ENCODE measurements at regions not wholly inside any gene's neighbourhood (a gene's known extent, or its start where the extent isn't known, plus 50 kb on each side); places are given as distances from the start of the nearest gene placed in this dataset.

DNA sequence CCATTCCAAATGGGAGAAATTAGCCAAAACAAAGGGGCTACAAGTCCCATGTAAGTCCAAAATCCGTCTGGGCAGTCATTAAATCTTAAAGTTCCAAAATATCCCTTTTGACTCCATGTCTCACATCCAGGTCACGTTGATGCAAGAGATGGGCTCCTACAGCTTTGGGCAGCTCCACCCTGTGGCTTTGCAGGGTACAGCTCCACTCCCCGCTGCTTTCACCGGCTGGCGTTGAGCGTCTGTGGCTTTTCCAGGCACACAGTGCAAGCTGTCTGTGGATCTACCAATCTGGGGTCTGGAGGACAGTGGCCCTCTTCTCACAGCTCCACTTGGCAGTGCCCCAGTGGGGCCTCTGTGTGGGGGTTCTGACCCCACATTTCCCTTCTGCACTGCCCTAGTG lies 130.2 kb downstream of the TPR start:
- DNase-seq (ENCODE audit: low read depth, low spot score) (no peak), ATAC-seq (no peak)
- no TSS peak for BruUV-seq (replicated peaks)
- Histone ChIP-seq H3K4me1 (ENCODE audit: control insufficient read depth, insufficient read depth, low read length) (no peaks in the 10 kb centered on the region), H3K36me3 (ENCODE audit: control insufficient read depth, insufficient read depth, low read length) (no peaks in the 10 kb centered on the region), H3K27ac (ENCODE audit: low read length) (no peak overlapping the region), H3K4me3 (ENCODE audit: low read depth in 2 of 2, low read length in 2 of 2) (no peak overlapping the region), H3K9me3 (ENCODE audit: control insufficient read depth, insufficient read depth, low read depth, low read length) (no peaks in the 10 kb centered on the region), H3K27me3 (ENCODE audit: control insufficient read depth, insufficient read depth, low read length) (no peaks in the 10 kb centered on the region)
- intact Hi-C loops (cut with micrococcal nuclease; ENCODE audit: unreplicated experiment): no loop called here
- ChIA-PET POLR2A (no interaction called here), CTCF (no interaction called here)
- TF ChIP-seq TCF7L2 (IDR thresholded peaks at IDR 0.05; ENCODE audit: low read depth, low read length): no peak
- TF ChIP-seq POLR2AphosphoS5 (IDR thresholded peaks at IDR 0.05; ENCODE audit: low read depth, low read length): no peak
- TF ChIP-seq, protein P1, sequence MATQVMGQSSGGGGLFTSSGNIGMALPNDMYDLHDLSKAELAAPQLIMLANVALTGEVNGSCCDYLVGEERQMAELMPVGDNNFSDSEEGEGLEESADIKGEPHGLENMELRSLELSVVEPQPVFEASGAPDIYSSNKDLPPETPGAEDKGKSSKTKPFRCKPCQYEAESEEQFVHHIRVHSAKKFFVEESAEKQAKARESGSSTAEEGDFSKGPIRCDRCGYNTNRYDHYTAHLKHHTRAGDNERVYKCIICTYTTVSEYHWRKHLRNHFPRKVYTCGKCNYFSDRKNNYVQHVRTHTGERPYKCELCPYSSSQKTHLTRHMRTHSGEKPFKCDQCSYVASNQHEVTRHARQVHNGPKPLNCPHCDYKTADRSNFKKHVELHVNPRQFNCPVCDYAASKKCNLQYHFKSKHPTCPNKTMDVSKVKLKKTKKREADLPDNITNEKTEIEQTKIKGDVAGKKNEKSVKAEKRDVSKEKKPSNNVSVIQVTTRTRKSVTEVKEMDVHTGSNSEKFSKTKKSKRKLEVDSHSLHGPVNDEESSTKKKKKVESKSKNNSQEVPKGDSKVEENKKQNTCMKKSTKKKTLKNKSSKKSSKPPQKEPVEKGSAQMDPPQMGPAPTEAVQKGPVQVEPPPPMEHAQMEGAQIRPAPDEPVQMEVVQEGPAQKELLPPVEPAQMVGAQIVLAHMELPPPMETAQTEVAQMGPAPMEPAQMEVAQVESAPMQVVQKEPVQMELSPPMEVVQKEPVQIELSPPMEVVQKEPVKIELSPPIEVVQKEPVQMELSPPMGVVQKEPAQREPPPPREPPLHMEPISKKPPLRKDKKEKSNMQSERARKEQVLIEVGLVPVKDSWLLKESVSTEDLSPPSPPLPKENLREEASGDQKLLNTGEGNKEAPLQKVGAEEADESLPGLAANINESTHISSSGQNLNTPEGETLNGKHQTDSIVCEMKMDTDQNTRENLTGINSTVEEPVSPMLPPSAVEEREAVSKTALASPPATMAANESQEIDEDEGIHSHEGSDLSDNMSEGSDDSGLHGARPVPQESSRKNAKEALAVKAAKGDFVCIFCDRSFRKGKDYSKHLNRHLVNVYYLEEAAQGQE (IDR thresholded peaks at IDR 0.05; ENCODE audit: insufficient read depth in 1 of 2, low read depth in 2 of 2, low read length in 1 of 2): no peak
- TF ChIP-seq, protein P2, sequence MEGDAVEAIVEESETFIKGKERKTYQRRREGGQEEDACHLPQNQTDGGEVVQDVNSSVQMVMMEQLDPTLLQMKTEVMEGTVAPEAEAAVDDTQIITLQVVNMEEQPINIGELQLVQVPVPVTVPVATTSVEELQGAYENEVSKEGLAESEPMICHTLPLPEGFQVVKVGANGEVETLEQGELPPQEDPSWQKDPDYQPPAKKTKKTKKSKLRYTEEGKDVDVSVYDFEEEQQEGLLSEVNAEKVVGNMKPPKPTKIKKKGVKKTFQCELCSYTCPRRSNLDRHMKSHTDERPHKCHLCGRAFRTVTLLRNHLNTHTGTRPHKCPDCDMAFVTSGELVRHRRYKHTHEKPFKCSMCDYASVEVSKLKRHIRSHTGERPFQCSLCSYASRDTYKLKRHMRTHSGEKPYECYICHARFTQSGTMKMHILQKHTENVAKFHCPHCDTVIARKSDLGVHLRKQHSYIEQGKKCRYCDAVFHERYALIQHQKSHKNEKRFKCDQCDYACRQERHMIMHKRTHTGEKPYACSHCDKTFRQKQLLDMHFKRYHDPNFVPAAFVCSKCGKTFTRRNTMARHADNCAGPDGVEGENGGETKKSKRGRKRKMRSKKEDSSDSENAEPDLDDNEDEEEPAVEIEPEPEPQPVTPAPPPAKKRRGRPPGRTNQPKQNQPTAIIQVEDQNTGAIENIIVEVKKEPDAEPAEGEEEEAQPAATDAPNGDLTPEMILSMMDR (IDR thresholded peaks at IDR 0.05): peak; percentile 38
- TF ChIP-seq SIN3A (IDR thresholded peaks at IDR 0.05; ENCODE audit: borderline replicate concordance, insufficient read depth, low read depth, low read length): no peak
- in situ Hi-C loops (cut with HindIII; ENCODE audit: low pct_unique_long_range_greater_than_20kb, low sequenced_read_pairs): no loop called here
